SK-N-SH treated with all-trans-retinoic acid at 6 μM for 48 hours (cell line): ENCODE measurements at regions not wholly inside any gene's neighbourhood (a gene's known extent, or its start where the extent isn't known, plus 50 kb on each side); places are given as distances from the start of the nearest gene placed in this dataset.

Source experiments
- ARNTL ChIP-seq: fragments of 450-650 bp; formaldehyde crosslinking; IDR thresholded peaks from 2 replicates; pipeline ENCODE4 v1.5.0; 2020; ENCODE audit warnings: low read depth, mild to moderate bottlenecking, moderate library complexity, borderline replicate concordance
- RARB ChIP-seq: fragments of 250-450 bp; sonication (Bioruptor Pico); IDR thresholded peaks from 2 replicates; pipeline ENCODE4 v1.8.0; 2021; ENCODE audit warnings: mild to moderate bottlenecking, moderate library complexity
- ZC3H10 ChIP-seq: fragments of 250-450 bp; sonication (Bioruptor Pico); IDR thresholded peaks from 2 replicates; pipeline ENCODE4 v1.5.1; 2021; ENCODE audit warnings: mild to moderate bottlenecking, moderate library complexity
- ZNF70 ChIP-seq: fragments of 450-650 bp; formaldehyde crosslinking; IDR thresholded peaks from 2 replicates; pipeline ENCODE4 v1.5.0; 2020; ENCODE audit warnings: mild to moderate bottlenecking, moderate library complexity

- TF ChIP-seq ZNF70 (CRISPR knock-in tag) (no peak), ZC3H10 (CRISPR knock-in tag) (no peak), ARNTL (CRISPR knock-in tag) (no peak), RARB (CRISPR knock-in tag) (no peak)
Measured at GRCh38 chr21:17085707-17086106, 427.1 kb upstream of the CXADR start.
